Adipose tissue (tissue), 3 donors: ENCODE measurements at regions not wholly inside any gene's neighbourhood (a gene's known extent, or its start where the extent isn't known, plus 50 kb on each side); places are given as distances from the start of the nearest gene placed in this dataset.

ENCODE experiments used
- H3K27ac ChIP-seq: one replicate; pipeline ENCODE4 v1.5.1; 2013; ENCODE audit warnings: low read depth, low read length
- WGBS, 3 donors: extraction: QIAGEN DNeasy Blood & Tissue Kit; methylation state at CpG; one replicate each; pipeline ENCODE4 v1.1.7; 2013; 5-methylcytosine and 5-hydroxymethylcytosine counted together
- donor health status: healthy with polysubstance abuse.
- donor health status: Bipolar disorder and iron deficiency.
- donor health status: healthy.

GRCh38 chr2:21449881-21450280, 326.1 kb downstream of the TDRD15 start:
- H3K27ac ChIP-seq, result no peak overlapping the region
- WGBS, 3 donors, result 61 to 73% (median 72%) methylated on average over 4 of the region's 4 CpGs

GRCh38 chr2:21451403-21451802, 327.6 kb downstream of the TDRD15 start:
- 45 to 57% (median 53%) methylated on average over 2 of the region's 2 CpGs for WGBS, 3 donors
- no peak overlapping the region for H3K27ac ChIP-seq

- H3K27ac ChIP-seq, result no peak overlapping the region
- 30 to 53% (median 33%) methylated on average over 5 of the region's 5 CpGs for WGBS, 3 donors
Measured at GRCh38 chr2:21452263-21452662, 328.5 kb downstream of the TDRD15 start.

- 24 to 35% (median 30%) methylated on average over 5 of the region's 5 CpGs for WGBS, 3 donors
Measured at GRCh38 chr2:21452678-21453077, 328.9 kb downstream of the TDRD15 start.

GRCh38 chr2:21453723-21454450, 330.1 kb downstream of the TDRD15 start:
- no peak overlapping the region for H3K27ac ChIP-seq
- 68 to 80% (median 78%) methylated on average over 8 of the region's 8 CpGs for WGBS, 3 donors

More at GRCh38 chr2:21452678-21453077, 328.9 kb downstream of the TDRD15 start:
- H3K27ac ChIP-seq, result no peak overlapping the region

- 49 to 73% (median 70%) methylated on average over 2 of the region's 2 CpGs for WGBS, 3 donors
- no peak overlapping the region for H3K27ac ChIP-seq
Measured at GRCh38 chr2:21454839-21455238, 331.1 kb downstream of the TDRD15 start.

GRCh38 chr2:21461754-21462240, 338.0 kb downstream of the TDRD15 start:
- H3K27ac ChIP-seq, result no peak overlapping the region

GRCh38 chr2:21466341-21466927, 342.7 kb downstream of the TDRD15 start:
- 31 to 58% (median 49%) methylated on average over 1 of the region's 1 CpG for WGBS, 3 donors
- no peak overlapping the region for H3K27ac ChIP-seq

More at GRCh38 chr2:21461754-21462240, 338.0 kb downstream of the TDRD15 start:
- 55 to 71% (median 64%) methylated on average over 3 of the region's 3 CpGs for WGBS, 3 donors

GRCh38 chr2:21467280-21467818, 343.6 kb downstream of the TDRD15 start:
- WGBS, 3 donors, result 32 to 66% (median 57%) methylated on average over 1 of the region's 1 CpG
- H3K27ac ChIP-seq, result no peak overlapping the region

GRCh38 chr2:21467910-21468309, 344.1 kb downstream of the TDRD15 start:
- WGBS, 3 donors, result 56 to 83% (median 77%) methylated on average over 2 of the region's 2 CpGs
- H3K27ac ChIP-seq, result no peak overlapping the region

GRCh38 chr2:21468624-21469023, 344.9 kb downstream of the TDRD15 start:
- no peak overlapping the region for H3K27ac ChIP-seq
- WGBS, 3 donors, result 62 to 70% (median 67%) methylated on average over 4 of the region's 4 CpGs

- 65 to 73% (median 72%) methylated on average over 2 of the region's 2 CpGs for WGBS, 3 donors
- H3K27ac ChIP-seq, result no peak overlapping the region
Measured at GRCh38 chr2:21469158-21469557, 345.4 kb downstream of the TDRD15 start.

GRCh38 chr2:21469564-21469963, 345.8 kb downstream of the TDRD15 start:
- WGBS, 3 donors, result 66 to 70% (median 68%) methylated on average over 4 of the region's 4 CpGs
- H3K27ac ChIP-seq, result no peak overlapping the region

- 60 to 68% (median 67%) methylated on average over 2 of the region's 2 CpGs for WGBS, 3 donors
- H3K27ac ChIP-seq, result no peak overlapping the region
Measured at GRCh38 chr2:21480162-21480561, 356.4 kb downstream of the TDRD15 start.

- WGBS, 3 donors, result 84 to 89% (median 85%) methylated on average over 8 of the region's 8 CpGs
- no peak overlapping the region for H3K27ac ChIP-seq
Measured at GRCh38 chr2:21484643-21485042, 360.9 kb downstream of the TDRD15 start.

GRCh38 chr2:21486445-21486844, 362.7 kb downstream of the TDRD15 start:
- WGBS, 3 donors, result 58 to 67% (median 58%) methylated on average over 2 of the region's 2 CpGs
- H3K27ac ChIP-seq, result no peak overlapping the region

GRCh38 chr2:21489080-21489479, 365.3 kb downstream of the TDRD15 start:
- H3K27ac ChIP-seq, result no peak overlapping the region
- 71 to 80% (median 79%) methylated on average over 3 of the region's 3 CpGs for WGBS, 3 donors

GRCh38 chr2:21498016-21498415, 374.2 kb downstream of the TDRD15 start:
- H3K27ac ChIP-seq, result no peak overlapping the region
- WGBS, 3 donors, result 41 to 52% (median 45%) methylated on average over 4 of the region's 4 CpGs

GRCh38 chr2:21500401-21500945, 376.7 kb downstream of the TDRD15 start:
- no peak overlapping the region for H3K27ac ChIP-seq
- 39 to 75% (median 72%) methylated on average over 4 of the region's 4 CpGs for WGBS, 3 donors
